K562 (cell line): ENCODE measurements at regions not wholly inside any gene's neighbourhood (a gene's known extent, or its start where the extent isn't known, plus 50 kb on each side); places are given as distances from the start of the nearest gene placed in this dataset.
A peak's percentile ranks its signal among the peaks of the same experiment; 100 is the strongest.

Experiments
- ATAC-seq: fragments of 200-7000 bp; cut with Tn5 transposase; 3 replicates; pipeline ENCODE4 v1.9.1; 2020; ENCODE audit warnings: moderate library complexity
- BruUV-seq: library from RNA; stranded (reverse); fragments of 400-500 nt; replicated peaks from 2 replicates; lab custom pipeline; 2021; lab: Mats Ljungman, UMichigan
- CTCF ChIA-PET: fragments of 300-600 bp; formaldehyde crosslinking; extraction: SDS; loops from one replicate; lab custom pipeline; 2021; ENCODE audit warnings: low intra/inter-chr PET ratio; lab: Yijun Ruan, JAX
- POLR2A ChIA-PET: fragments of 300-600, 350-650 bp; sonication (Branson Sonifier 250); formaldehyde crosslinking; extraction: SDS; loops from one replicate; lab custom pipeline; 2021; ENCODE audit warnings: antibody characterized with exemption, inconsistent platforms; lab: Yijun Ruan, JAX
- DNase-seq, 4 experiments: peaks; one replicate each; pipeline versions ENCODE4 v3.0.0 to v3.0.0-alpha.2; 2011 to 2018; ENCODE audit warnings: low spot score in 3 of 4, mixed read lengths in 3 of 4; ENCODE audit errors: extremely low read depth in 1 of 4
- FAIRE-seq: peaks from 2 replicates; lab custom pipeline; 2011; peaks lifted over from hg19 to GRCh38; lab: Jason Lieb, UNC
- H2AFZ ChIP-seq: 2 replicates; pipeline ENCODE4 v1.6.0; 2011; ENCODE audit warnings: low read depth, low read length, control low read depth, inconsistent platforms
- H3K27ac ChIP-seq: fragments of 200-600 bp; 3 replicates; pipeline ENCODE4 v1.8.0; 2011; ENCODE audit warnings: low read depth, mild to moderate bottlenecking, control low read depth, inconsistent platforms, low read length, moderate library complexity, mixed read lengths; ENCODE audit errors: extremely low read depth
- H3K27me3 ChIP-seq, 2 experiments: fragments of 300-600 bp in 1 of 2; 2 replicates in 1 of 2; 3 replicates in 1 of 2; pipeline versions ENCODE4 v1.6.0 to v1.8.0; 2011; ENCODE audit warnings: inconsistent platforms in 2 of 2, low read length in 2 of 2, mild to moderate bottlenecking in 1 of 2, mixed read lengths in 1 of 2, moderate library complexity in 1 of 2; ENCODE audit not compliant: control insufficient read depth in 2 of 2, insufficient read depth in 2 of 2
- H3K36me3 ChIP-seq: fragments of 300-600 bp; 3 replicates; pipeline ENCODE4 v1.8.0; 2011; ENCODE audit warnings: mild to moderate bottlenecking, low read length, inconsistent platforms; ENCODE audit not compliant: control insufficient read depth, insufficient read depth
- H3K4me1 ChIP-seq, 2 experiments: fragments of 200-600 bp in 1 of 2; replicated peaks in 1 of 2; 2 replicates in 1 of 2; 3 replicates in 1 of 2; pipeline versions ENCODE4 v1.5.1 to v1.8.0; 2011; ENCODE audit warnings: inconsistent platforms in 2 of 2, low read length in 2 of 2, mild to moderate bottlenecking in 1 of 2, mixed read lengths in 1 of 2, moderate library complexity in 1 of 2; ENCODE audit not compliant: control insufficient read depth in 2 of 2, insufficient read depth in 2 of 2
- H3K4me2 ChIP-seq: 2 replicates; pipeline ENCODE4 v1.6.1; 2011; ENCODE audit warnings: low read length, control low read depth, inconsistent platforms, mixed read lengths; ENCODE audit not compliant: insufficient read depth
- H3K4me3 ChIP-seq: fragments of 200-600 bp; sonication (generic), shearing (Covaris generic); 2 replicates; pipeline ENCODE4 v1.5.1; 2016; ENCODE audit warnings: control low read depth, inconsistent platforms
- H3K79me2 ChIP-seq: fragments of 200-600 bp; 3 replicates; pipeline ENCODE4 v1.8.0; 2011; ENCODE audit warnings: low read length, inconsistent platforms; ENCODE audit not compliant: control insufficient read depth, insufficient read depth
- H3K9ac ChIP-seq, 2 experiments: 2 replicates each; pipeline versions ENCODE4 v1.6.0 to v1.6.1; 2011; ENCODE audit warnings: low read depth in 2 of 2, low read length in 2 of 2, control low read depth in 1 of 2, inconsistent platforms in 1 of 2, mild to moderate bottlenecking in 1 of 2, mixed read lengths in 1 of 2; ENCODE audit not compliant: insufficient read depth in 1 of 2
- H3K9me1 ChIP-seq: one replicate; pipeline ENCODE4 v1.6.0; 2011; ENCODE audit warnings: inconsistent platforms, mild to moderate bottlenecking, low read length, moderate library complexity; ENCODE audit not compliant: control insufficient read depth, insufficient read depth
- H3K9me3 ChIP-seq: replicated peaks from 2 replicates; pipeline ENCODE4 v1.5.1; 2011; ENCODE audit warnings: low read depth, low read length, inconsistent platforms; ENCODE audit not compliant: control insufficient read depth, insufficient read depth
- H4K20me1 ChIP-seq: replicated peaks from 2 replicates; pipeline ENCODE4 v1.6.1; 2011; ENCODE audit warnings: low read length, inconsistent platforms, mixed read lengths; ENCODE audit not compliant: control insufficient read depth, insufficient read depth
- CTCF ChIP-seq, 3 experiments: IDR thresholded peaks in 2 of 3; conservative IDR thresholded peaks in 1 of 3; 2 replicates each; pipeline ENCODE4 v1.5.1; 2011 to 2012; ENCODE audit warnings: low read length in 3 of 3, mild to moderate bottlenecking in 3 of 3, control low read depth in 2 of 3, improper control_type of control experiment in 1 of 3, inconsistent platforms in 1 of 3, low read depth in 1 of 3, mixed read lengths in 1 of 3, moderate library complexity in 1 of 3; ENCODE audit not compliant: insufficient read depth in 2 of 3
- GABPA ChIP-seq: fragments of 200-800 bp; sonication (Bioruptor generic); conservative IDR thresholded peaks from 2 replicates; pipeline ENCODE4 v1.6.1; 2016; ENCODE audit warnings: low read depth, missing genetic modification characterization, missing compliant biosample characterization
- THRA ChIP-seq: fragments of 450-650 bp; IDR thresholded peaks from 2 replicates; pipeline ENCODE4 v1.6.1; 2017; ENCODE audit warnings: mild to moderate bottlenecking, moderate library complexity
- TRIM24 ChIP-seq, 2 experiments: fragments of 450-650 bp; IDR thresholded peaks; 2 replicates each; pipeline ENCODE4 v1.6.1; 2016
- WGBS: fragments of 100-300 bp; shearing (Covaris generic); methylation state at CpG from one replicate; pipeline ENCODE4 v1.1.6; 2016; ENCODE audit warnings: low coverage, mixed read lengths; ENCODE audit not compliant: insufficient coverage; ENCODE audit errors: missing lambda C conversion rate; 5-methylcytosine and 5-hydroxymethylcytosine counted together
- in situ Hi-C: fragments of 300-500 bp; cut with MboI; formaldehyde crosslinking; loops from 4 replicates; pipeline ENCODE4 v1.15.0; 2018; ENCODE audit warnings: inconsistent platforms, mixed read lengths
- intact Hi-C: fragments of 100-400 bp; cut with micrococcal nuclease; formaldehyde crosslinking; loops from 2 replicates; pipeline ENCODE4 v1.14.2; 2022

GRCh38 chr9:87270221-87270847, 227.3 kb upstream of the DAPK1 start:
- DNase-seq (no peak), FAIRE-seq (no peak), ATAC-seq (no peak)
- WGBS: under 1% methylated on average over 10 of the region's 16 CpGs
- ChIA-PET CTCF (no interaction called here), POLR2A (no interaction called here)
- no peak overlapping the region for H3K4me2 ChIP-seq
- H3K9ac ChIP-seq: no peak overlapping the region
- H3K79me2 ChIP-seq: no peaks in the 10 kb centered on the region
- BruUV-seq: no TSS peak
- intact Hi-C loops (no loop called here), in situ Hi-C loops (no loop called here)
- no peaks in the 10 kb centered on the region for H3K9me1 ChIP-seq
- TF ChIP-seq THRA: no peak
- TF ChIP-seq GABPA (tag): 0 out of 2 replicates have a peak, but pooled peaks have one; percentile 22
- no peak for TF ChIP-seq CTCF (IDR thresholded peaks at IDR 0.05 in 2 of 3, conservative IDR thresholded peaks at IDR 0.05 in 1 of 3; ENCODE audit: insufficient read depth in 2 of 3, low read depth in 1 of 3, low read length in 3 of 3)
- no peak for TF ChIP-seq TRIM24 (IDR thresholded peaks at IDR 0.05)
- no peak overlapping the region for H2AFZ ChIP-seq
- no peak overlapping the region for H3K4me3 ChIP-seq
- no peaks in the 10 kb centered on the region for H3K36me3 ChIP-seq
- H4K20me1 ChIP-seq: no peaks in the 10 kb centered on the region
- no peak overlapping the region for H3K27ac ChIP-seq
- H3K27me3 ChIP-seq: peaks cover 0 to 25% of the 10 kb centered on the region in 2 experiments; a peak in 2 of 5 replicates
- H3K9me3 ChIP-seq: no peaks in the 10 kb centered on the region
- no peaks in the 10 kb centered on the region for H3K4me1 ChIP-seq
